ENCODE measurements at regions not wholly inside any gene's neighbourhood (a gene's known extent, or its start where the extent isn't known, plus 50 kb on each side); places are given as distances from the start of the nearest gene placed in this dataset.

GRCh38 chr7:46859963-46860475 lies 721.9 kb downstream of the TNS3 start:
- no peak for DNase-seq

DNA sequence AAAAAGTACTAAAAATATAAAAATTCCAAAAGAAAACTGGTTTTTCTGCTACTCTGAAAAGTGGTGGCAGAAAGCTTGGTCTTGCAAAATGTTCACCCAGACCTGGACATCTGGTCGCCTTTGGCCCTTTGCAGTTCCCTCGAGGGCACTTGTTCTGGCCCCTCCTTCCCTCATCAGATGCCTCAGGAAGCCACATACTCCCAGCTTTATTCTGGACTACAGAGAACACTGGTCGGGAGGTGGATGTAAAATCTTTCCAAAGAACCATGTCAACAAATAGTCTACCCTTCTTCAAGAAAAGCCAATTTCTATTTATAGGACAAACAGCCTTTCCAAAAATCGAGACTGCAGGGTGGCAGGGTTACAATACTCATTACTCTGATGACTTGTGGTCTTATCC lies 726.1 kb downstream of the TNS3 start:
- no peak for DNase-seq

GRCh38 chr7:46854958-46855473 lies 726.9 kb downstream of the TNS3 start:
- no peak for DNase-seq

DNA sequence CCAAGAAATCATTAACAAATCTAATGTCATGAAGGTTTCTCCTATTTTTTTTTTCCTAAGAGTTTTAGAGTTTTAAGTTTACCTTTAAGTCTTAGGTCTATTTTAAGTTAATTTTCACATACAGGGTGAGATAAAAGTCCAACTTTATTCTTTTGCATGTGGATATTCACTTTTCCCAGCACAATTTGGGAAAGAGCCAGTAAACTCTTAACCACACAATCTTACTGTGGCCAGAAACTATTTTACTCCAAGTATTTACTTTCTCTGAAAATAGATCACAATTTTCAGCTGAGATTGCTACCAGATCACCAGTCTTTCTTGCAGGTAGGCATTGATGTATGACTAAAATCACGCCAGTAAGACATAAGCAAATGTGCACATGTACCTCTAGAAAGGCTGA lies 728.5 kb downstream of the TNS3 start:
- no peak for DNase-seq

GRCh38 chr7:46852795-46853194 lies 729.1 kb downstream of the TNS3 start:
- DNase-seq, result no peak

DNA sequence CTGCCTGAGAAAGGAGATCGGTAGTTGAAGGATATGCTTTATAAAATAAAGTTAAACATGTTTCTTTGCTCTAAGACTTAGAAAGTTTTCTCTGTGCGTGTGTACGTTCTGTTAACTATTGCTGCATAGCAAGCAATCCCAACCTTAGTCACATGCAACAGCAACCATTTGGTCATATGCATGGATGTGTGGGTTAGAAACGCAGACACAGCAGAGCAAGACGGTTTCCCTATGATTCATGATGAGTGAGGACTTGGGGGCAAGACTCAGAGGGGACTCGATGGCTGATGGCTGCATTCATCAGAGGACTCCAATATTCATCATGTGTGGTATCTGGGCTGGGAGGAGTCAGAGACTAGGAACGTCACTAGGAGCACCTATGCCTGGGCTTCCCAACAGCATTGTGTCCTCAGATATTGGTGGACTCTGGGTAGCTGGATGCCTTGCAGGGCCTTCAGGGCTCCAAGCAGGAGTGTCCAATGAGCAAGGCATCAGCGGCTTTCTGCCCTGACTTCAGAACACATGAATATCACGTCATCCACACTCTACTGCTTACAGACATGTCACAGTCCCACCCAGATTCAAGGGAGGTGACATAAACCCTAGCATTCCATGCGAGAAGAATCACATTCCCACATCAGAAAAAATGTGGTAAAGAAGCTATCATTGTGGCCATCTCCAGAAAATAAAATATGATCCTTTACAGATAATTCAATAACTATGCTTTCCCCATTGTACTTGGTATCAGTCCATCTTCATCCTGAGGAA lies 731.2 kb downstream of the TNS3 start:
- DNase-seq, result no peak

DNA sequence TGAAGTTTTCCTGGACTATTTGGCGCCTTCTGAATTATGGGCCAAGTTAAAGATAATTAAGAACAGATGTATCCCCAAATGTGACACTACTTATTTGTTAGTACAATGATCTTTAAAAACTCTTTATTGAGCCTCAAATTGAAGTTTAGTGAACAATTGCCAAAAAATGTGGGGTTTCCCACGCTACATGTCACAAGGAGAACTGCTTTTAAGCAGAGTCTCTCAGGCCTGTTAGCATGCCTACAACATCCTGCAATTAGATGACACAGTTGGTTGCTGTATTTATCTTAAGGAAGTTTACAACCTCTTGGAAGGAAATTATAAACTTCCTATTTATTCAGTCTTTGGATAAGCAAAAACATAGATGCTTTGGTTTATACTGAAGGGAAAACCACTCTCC lies 733.0 kb downstream of the TNS3 start:
- no peak for DNase-seq

- no peak for DNase-seq
These were observed 733.6 kb downstream of the TNS3 start for GRCh38 chr7:46848311-46848710.

DNA sequence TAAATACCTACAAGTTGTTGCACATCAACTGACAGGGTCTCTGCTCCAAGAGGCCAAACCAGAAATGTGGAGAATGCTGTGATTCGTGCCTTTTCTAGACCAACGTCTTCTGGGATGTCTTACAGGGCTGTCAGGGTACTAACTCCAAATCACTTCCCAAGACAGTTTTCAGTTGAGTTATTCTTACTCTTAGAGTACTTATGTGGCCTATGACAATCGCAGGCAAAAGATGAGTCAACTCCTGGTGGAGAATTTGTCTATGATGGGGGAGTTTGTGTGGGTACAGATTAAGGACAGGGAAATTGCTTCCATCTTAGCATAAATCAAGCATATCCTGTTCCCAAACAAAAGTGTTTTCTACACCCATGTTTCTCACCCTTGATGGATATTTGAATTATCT lies 734.8 kb downstream of the TNS3 start:
- DNase-seq, result no peak

GRCh38 chr7:46844486-46844885 lies 737.4 kb downstream of the TNS3 start:
- no peak for DNase-seq

GRCh38 chr7:46841248-46841647 lies 740.7 kb downstream of the TNS3 start:
- no peak for DNase-seq

DNA sequence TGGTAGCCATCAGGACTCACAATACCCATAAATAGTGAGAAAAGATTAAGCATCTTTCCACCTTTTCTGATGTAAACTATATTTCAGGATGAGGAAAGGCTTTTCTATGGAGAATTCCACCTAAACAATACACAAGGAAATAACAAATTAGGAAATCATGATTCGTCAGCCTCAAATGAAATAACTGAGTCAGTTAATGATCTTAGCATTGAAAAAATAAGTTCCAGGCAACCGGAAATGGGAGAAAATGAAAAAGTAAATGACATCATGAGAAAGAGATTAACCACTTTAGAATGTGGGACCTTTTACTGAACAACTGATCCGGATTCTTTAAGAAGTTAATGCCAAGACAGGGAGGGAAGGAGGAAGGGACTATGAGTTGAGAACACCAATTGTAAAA lies 742.3 kb downstream of the TNS3 start:
- no peak for DNase-seq

- no peak for DNase-seq
These were observed 743.4 kb downstream of the TNS3 start for GRCh38 chr7:46838463-46838862.

GRCh38 chr7:46835556-46835955 lies 746.4 kb downstream of the TNS3 start:
- no peak for DNase-seq

DNA sequence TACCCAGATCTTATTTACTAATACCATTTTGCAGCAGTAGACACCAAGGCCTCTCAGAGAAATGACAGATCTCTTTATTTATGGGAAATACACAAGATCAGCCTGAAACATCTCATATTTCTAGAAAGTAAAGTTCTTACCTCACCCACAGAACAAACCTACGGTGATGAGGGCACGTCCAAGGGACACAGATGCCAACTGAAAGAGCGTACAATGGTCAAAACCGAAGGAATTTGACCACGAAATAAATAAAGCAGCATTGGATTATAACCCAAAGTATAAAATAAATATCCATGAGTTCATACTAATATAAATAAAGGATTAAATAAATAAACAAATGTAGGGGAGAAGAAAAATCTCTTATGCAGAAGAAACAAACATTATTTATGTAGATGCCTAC lies 747.0 kb downstream of the TNS3 start:
- no peak for DNase-seq

DNA sequence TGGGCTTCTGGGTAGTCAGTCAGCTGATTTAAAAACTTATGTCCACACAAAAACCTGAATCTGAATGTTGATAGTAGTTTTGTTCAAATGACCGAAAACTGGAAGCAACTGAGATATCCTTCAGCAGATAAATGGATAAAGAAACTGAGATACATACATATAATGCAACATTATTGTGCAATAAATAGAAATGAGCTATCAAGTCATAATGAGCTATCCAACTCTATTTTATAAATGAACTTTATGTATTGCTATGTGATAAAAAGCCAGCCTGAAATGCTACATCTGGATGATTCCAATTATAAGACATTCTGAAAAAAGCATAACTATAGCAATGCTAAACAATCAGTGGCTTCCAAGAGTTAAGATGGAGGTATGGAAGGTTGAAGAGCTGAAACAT lies 748.7 kb downstream of the TNS3 start:
- DNase-seq, result no peak

- no peak for DNase-seq
These were observed 749.8 kb downstream of the TNS3 start for GRCh38 chr7:46832136-46832535.

- DNase-seq, result no peak
These were observed 762.1 kb downstream of the TNS3 start for GRCh38 chr7:46819819-46820218.

DNA sequence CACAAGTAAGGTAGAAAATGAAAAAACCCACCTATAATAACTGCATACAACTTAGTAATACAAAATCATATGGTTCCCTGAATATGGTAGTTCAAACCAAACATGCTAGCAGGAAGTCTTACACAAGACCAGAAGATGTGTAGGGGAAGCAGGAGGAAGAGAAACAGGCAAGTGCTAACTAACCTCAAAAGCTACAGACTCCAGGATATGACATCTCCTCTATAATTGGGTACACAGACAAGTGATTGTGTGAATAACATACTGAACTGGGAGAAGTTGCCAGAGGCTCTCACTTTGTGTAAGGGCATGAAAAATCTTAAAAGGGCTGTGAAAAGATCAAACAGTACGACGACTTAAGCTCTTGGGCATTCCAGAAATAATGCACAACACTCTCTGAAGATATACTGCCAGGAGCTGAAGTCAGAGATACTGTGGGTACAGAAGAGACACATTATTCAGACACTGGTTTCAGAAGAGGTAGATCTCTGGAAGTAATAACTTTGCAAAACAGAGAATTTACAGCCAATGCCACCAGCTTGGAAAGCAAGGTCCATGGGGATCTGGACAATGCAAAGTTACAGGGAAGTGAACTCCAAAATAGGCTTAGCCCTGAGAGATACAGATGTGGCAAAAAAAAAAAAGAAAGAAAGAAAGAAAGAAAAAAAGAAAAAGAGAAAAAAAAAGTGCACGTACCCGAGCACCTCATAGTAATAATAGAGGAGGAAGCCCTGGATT lies 767.2 kb downstream of the TNS3 start:
- DNase-seq, result no peak

DNA sequence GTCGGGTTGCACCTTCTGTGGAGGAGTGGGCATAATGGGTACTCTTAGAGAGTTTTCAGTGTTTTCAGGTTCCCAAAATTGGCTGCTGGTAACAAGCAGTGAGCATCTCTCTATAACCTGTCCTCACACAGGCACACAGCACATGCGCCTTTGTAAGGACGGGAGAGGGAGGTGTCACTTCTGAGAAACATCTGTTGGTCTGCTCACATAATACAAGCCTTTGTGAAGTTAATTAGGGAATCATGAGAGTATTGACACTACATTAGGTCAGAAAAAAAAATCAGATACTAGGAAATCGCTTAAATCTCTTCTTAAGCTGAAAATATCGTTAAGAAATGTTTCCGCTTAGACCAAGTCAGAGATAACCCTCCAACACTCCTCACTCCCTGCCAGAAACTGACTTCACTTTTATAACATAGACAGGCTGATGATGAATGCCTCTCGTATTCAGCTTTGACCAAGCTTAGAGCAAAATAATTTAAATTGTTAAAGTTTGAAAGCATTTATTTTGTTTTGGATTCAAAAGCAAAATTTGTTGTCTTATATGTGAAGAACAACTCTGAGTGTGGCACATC lies 769.7 kb downstream of the TNS3 start:
- no peak for DNase-seq

DNA sequence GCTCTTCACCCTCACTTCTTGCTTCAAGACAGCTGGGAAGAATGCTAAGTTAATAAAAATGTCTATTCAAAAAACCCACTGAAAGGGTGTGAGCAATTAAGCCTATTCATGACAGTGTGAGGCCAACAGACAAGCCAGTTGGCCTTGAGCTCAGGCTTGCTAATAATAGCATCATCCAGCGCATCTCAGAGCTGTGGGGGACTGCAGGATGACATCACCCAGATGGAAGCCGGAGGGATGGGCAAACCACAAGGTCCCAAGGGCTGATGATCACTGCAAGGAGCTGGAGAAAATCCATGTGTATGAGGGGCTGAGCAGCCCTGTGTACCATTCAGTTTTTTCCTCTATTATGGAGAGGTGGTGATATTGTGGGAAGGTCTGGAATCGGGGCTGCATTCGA lies 770.4 kb downstream of the TNS3 start:
- no peak for DNase-seq

- DNase-seq, result no peak
These were observed 770.9 kb downstream of the TNS3 start for GRCh38 chr7:46810986-46811385.

DNA sequence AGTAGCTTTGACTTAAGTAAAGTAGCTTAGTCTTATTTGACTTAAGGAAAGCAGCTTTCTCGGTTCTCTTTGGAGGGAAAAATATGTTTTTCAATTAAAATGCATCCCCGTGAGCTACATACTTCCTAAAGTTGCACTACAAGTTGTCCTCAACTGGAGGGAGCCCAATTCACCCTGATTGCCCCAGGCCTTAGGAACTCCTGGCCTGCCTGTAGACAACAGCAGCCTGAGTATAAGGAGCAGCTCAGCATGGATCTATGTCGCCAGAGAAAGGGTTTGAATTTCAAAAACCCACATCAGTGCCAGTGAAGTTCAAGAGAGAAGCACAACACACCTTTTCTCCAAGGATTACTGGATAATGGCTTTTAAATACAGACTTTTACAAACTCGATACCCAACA lies 772.0 kb downstream of the TNS3 start:
- DNase-seq, result no peak

DNA sequence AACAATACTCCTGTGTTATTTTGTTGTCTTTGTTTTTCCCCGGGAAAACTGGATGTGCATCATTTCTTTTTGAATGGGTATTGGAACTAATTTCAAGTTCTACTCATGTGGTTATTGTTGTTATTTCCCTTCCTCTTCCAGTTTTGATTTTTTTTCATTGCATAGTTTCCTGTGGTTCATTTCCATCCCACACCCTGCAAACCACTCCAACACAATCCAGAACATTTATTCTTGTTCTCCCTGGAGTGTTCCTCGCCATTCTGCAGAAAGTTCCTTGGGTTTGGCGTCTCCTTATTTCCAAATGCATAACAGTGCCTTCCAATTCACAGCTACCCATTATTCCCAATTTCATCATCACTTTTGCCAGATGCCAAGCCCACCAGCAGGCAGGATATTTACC lies 775.1 kb downstream of the TNS3 start:
- DNase-seq, result no peak

All from activated T-cell treated with anti-CD3 and anti-CD28 coated beads, Interleukin-2, amount 50 U/mL, for 48 hours (primary cell).